ENCODE measurements at regions not wholly inside any gene's neighbourhood (a gene's known extent, or its start where the extent isn't known, plus 50 kb on each side); places are given as distances from the start of the nearest gene placed in this dataset.

DNA sequence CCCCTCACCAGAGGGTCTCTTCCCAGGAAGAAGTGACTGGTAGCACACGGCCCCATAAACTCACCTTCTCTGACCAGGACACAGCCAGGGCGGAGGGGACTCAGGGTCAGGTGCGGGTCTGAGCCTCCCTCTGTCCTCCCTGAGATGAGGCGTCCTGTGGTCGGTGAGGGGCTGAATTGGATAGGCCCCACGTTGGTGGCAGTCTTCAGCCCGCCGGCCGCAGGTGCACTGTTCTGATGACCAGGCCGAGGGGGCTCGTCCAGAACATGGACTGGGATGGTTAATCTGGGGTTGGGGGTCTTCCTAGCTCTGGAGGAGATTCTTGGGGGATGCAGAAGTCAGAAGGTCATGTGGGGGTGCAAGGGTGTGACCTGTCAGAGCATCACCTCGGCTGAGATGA, 102.2 kb upstream of the PPP1R26 start:
- BruUV-seq (replicated peaks): no TSS peak
- Mint-ChIP-seq H3K27ac (ENCODE audit: unreplicated experiment) (no peak overlapping the region), H3K4me3 (ENCODE audit: unreplicated experiment) (no peak overlapping the region), H3K27me3 (ENCODE audit: insufficient read depth, unreplicated experiment) (peaks cover 14% of the 10 kb centered on the region), H3K4me1 (ENCODE audit: low read depth, unreplicated experiment) (no peaks in the 10 kb centered on the region), H3K9me3 (ENCODE audit: unreplicated experiment) (no peaks in the 10 kb centered on the region), H3K36me3 (ENCODE audit: insufficient read depth, unreplicated experiment) (no peaks in the 10 kb centered on the region)
- Histone ChIP-seq H3K36me3 (ENCODE audit: control insufficient read depth, insufficient read depth, low read length) (no peaks in the 10 kb centered on the region), H3K4me3 (ENCODE audit: low read depth, low read length) (no peak overlapping the region), H3K9me3 (no peaks in the 10 kb centered on the region), H3K27me3 (replicated peaks; ENCODE audit: control insufficient read depth, insufficient read depth, low read length) (no peaks in the 10 kb centered on the region; the same call in 1 of the 2 replicates), H3K4me1 (no peaks in the 10 kb centered on the region)
- intact Hi-C loops (cut with micrococcal nuclease; ENCODE audit: unreplicated experiment): no loop called here
- ChIA-PET POLR2A (no interaction called here), CTCF (no interaction called here)
- TF ChIP-seq, protein P1, sequence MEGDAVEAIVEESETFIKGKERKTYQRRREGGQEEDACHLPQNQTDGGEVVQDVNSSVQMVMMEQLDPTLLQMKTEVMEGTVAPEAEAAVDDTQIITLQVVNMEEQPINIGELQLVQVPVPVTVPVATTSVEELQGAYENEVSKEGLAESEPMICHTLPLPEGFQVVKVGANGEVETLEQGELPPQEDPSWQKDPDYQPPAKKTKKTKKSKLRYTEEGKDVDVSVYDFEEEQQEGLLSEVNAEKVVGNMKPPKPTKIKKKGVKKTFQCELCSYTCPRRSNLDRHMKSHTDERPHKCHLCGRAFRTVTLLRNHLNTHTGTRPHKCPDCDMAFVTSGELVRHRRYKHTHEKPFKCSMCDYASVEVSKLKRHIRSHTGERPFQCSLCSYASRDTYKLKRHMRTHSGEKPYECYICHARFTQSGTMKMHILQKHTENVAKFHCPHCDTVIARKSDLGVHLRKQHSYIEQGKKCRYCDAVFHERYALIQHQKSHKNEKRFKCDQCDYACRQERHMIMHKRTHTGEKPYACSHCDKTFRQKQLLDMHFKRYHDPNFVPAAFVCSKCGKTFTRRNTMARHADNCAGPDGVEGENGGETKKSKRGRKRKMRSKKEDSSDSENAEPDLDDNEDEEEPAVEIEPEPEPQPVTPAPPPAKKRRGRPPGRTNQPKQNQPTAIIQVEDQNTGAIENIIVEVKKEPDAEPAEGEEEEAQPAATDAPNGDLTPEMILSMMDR (IDR thresholded peaks at IDR 0.05; ENCODE audit: insufficient read depth in 1 of 2, low read depth in 1 of 2, low read length in 1 of 2, severe bottlenecking in 1 of 2, unreplicated experiment in 1 of 2): no peak
- DNase-seq: no peak

DNA sequence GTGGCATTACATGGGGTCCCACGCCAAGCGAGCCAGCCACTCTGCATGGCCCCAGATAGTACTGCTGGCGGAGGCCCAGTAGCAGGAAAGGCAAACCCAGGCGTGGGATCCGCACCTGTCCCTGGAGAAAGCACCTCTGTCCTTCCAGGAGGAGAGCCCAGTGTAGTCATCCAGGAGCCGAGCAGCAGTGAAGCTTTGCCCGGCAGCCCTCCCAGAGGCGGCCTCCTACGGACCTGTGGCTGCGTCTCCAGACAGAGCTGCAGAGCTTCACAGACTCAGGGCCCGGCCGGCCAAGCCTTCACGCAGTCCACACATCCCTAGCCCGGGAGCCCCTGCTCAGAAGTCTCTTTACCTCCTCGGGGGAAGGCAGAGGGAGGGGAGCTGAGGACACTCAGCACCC, 100.8 kb upstream of the PPP1R26 start:
- TF ChIP-seq, protein P1 (IDR thresholded peaks at IDR 0.05; ENCODE audit: insufficient read depth in 1 of 2, low read depth in 1 of 2, low read length in 1 of 2, severe bottlenecking in 1 of 2, unreplicated experiment in 1 of 2): no peak
- ChIA-PET CTCF (interaction anchor here (0.5 kb wide), 1 partner anchor 27 kb away, joined by 8 read pairs; no protein-coding TSS in a partner anchor), POLR2A (no interaction called here)
- no peak overlapping the region for H3K27ac Mint-ChIP-seq (ENCODE audit: unreplicated experiment)
- no peak for DNase-seq
- Histone ChIP-seq H3K4me1 (no peaks in the 10 kb centered on the region), H3K9me3 (no peaks in the 10 kb centered on the region), H3K4me3 (ENCODE audit: low read depth, low read length) (no peak overlapping the region), H3K27me3 (replicated peaks; ENCODE audit: control insufficient read depth, insufficient read depth, low read length) (no peaks in the 10 kb centered on the region; the same call in 1 of the 2 replicates), H3K36me3 (ENCODE audit: control insufficient read depth, insufficient read depth, low read length) (no peaks in the 10 kb centered on the region)
- no TSS peak for BruUV-seq (replicated peaks)
- intact Hi-C loops (cut with micrococcal nuclease; ENCODE audit: unreplicated experiment): no loop called here
- H3K36me3 Mint-ChIP-seq (ENCODE audit: insufficient read depth, unreplicated experiment): no peaks in the 10 kb centered on the region
- H3K27me3 Mint-ChIP-seq (ENCODE audit: insufficient read depth, unreplicated experiment): peaks cover 14% of the 10 kb centered on the region
- no peak overlapping the region for H3K4me3 Mint-ChIP-seq (ENCODE audit: unreplicated experiment)
- no peaks in the 10 kb centered on the region for H3K4me1 Mint-ChIP-seq (ENCODE audit: low read depth, unreplicated experiment)
- H3K9me3 Mint-ChIP-seq (ENCODE audit: unreplicated experiment): no peaks in the 10 kb centered on the region

DNA sequence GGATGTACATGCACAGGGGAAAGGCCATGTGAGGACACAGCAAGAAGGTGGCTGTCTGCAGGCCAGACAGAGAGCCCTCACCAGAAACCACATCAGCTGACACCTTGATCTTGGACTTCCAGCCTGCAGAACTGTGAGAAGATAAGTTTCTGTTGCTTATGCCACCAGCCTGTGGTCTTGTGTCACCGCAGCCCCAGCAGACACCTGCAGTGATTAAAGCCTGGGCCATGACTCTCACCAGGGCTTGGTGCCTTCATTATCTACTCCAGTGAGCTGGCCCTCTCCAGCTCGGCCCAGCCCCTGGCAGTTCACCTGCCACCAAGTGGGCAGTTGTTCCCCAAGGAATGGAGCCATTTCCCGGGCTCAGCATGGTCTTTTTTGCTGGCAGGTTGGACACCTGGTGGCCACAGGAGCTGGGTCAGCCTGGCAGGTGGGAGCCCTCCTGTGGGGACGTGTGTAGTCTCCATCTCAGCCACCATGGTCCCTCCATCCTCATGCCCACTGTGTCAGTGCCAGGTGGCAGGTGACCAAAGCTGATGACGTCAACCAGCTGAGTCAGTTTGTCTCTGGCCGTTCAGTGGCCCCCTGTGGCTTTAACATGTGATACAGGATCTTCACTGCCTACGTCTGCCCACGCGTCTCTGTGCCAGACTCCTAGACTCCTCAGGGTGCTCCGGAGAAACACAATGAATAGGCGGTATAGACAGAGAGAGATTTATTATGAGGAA, 99.9 kb upstream of the PPP1R26 start:
- no peaks in the 10 kb centered on the region for H3K4me1 Mint-ChIP-seq (ENCODE audit: low read depth, unreplicated experiment)
- DNase-seq: no peak
- BruUV-seq (replicated peaks): no TSS peak
- H3K27me3 ChIP-seq (replicated peaks; ENCODE audit: control insufficient read depth, insufficient read depth, low read length): no peaks in the 10 kb centered on the region; the same call in 1 of the 2 replicates
- intact Hi-C loops (cut with micrococcal nuclease; ENCODE audit: unreplicated experiment): no loop called here
- TF ChIP-seq, protein P1 (IDR thresholded peaks at IDR 0.05; ENCODE audit: insufficient read depth in 1 of 2, low read depth in 1 of 2, low read length in 1 of 2, severe bottlenecking in 1 of 2, unreplicated experiment in 1 of 2): no peak
- no peak overlapping the region for H3K4me3 ChIP-seq (ENCODE audit: low read depth, low read length)
- peaks cover 4% of the 10 kb centered on the region; the same call in 1 of the 2 replicates for H3K4me1 ChIP-seq
- no peaks in the 10 kb centered on the region for H3K36me3 Mint-ChIP-seq (ENCODE audit: insufficient read depth, unreplicated experiment)
- H3K9me3 ChIP-seq: no peaks in the 10 kb centered on the region
- H3K27ac Mint-ChIP-seq (ENCODE audit: unreplicated experiment): no peak overlapping the region
- ChIA-PET POLR2A (no interaction called here), CTCF (no interaction called here)
- H3K4me3 Mint-ChIP-seq (ENCODE audit: unreplicated experiment): no peak overlapping the region
- no peaks in the 10 kb centered on the region for H3K9me3 Mint-ChIP-seq (ENCODE audit: unreplicated experiment)
- H3K27me3 Mint-ChIP-seq (ENCODE audit: insufficient read depth, unreplicated experiment): peaks cover 10% of the 10 kb centered on the region
- no peaks in the 10 kb centered on the region for H3K36me3 ChIP-seq (ENCODE audit: control insufficient read depth, insufficient read depth, low read length)

All from Caco-2 (cell line).